ENCODE measurements at regions not wholly inside any gene's neighbourhood (a gene's known extent, or its start where the extent isn't known, plus 50 kb on each side); places are given as distances from the start of the nearest gene placed in this dataset.

- TF ChIP-seq TEAD4 (IDR thresholded peaks at IDR 0.05; ENCODE audit: borderline replicate concordance, insufficient read depth) (no peak), POLR2AphosphoS5 (IDR thresholded peaks at IDR 0.05; ENCODE audit: low read depth, low read length) (no peak), CTCF (IDR thresholded peaks at IDR 0.05) (no peak), GABPA (IDR thresholded peaks at IDR 0.05; ENCODE audit: low read depth) (no peak), YY1 (IDR thresholded peaks at IDR 0.05; ENCODE audit: low read depth) (no peak)
These were observed 125.6 kb downstream of the CYP26A1 start for GRCh38 chr10:93199191-93199751.
